ENCODE measurements at regions not wholly inside any gene's neighbourhood (a gene's known extent, or its start where the extent isn't known, plus 50 kb on each side); places are given as distances from the start of the nearest gene placed in this dataset.
"Not testable (repeated sequence)": the region's sequence is repeated elsewhere in the genome, so short reads cannot be mapped to it uniquely, and the experiment has no call there.

DNA sequence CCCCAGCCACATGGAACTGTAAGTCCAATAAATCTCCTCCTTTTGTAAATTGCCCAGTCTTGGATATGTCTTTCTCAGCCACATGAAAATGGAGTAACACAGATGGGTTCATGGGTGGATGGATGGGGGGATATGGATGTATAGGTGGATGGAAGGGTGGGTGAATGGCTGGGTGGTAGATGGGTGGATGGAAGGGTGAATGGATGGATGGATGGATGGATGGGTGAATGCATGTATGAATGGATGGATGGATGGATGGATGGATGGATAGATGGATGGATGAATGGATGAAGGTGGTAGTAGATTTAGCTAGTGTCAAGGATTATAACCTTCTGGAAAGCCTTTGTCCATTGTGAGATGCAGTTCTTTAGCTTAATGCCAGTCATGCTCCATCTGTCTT, 146.1 kb upstream of the ATP2B2 start:
- Histone ChIP-seq H3K9ac (ENCODE audit: insufficient read length) (no peak overlapping the region), H3K9me3 (ENCODE audit: low read depth, low read length) (no peaks in the 10 kb centered on the region), H3K27ac (no peak overlapping the region), H3K4me3 (no peak overlapping the region), H3K36me3 (ENCODE audit: insufficient read depth, low read length) (no peaks in the 10 kb centered on the region)
- no peak for TF ChIP-seq POLR2AphosphoS5 (IDR thresholded peaks at IDR 0.05; ENCODE audit: borderline replicate concordance, low read depth, low read length)
- no peak for TF ChIP-seq FOXP2 (optimal IDR thresholded peaks at IDR 0.05; ENCODE audit: control extremely low read depth, extremely low read length, insufficient read depth)
- TF ChIP-seq EZH2 (IDR thresholded peaks at IDR 0.05): no peak
- DNase-seq (ENCODE audit: low read depth, low spot score): no peak

DNA sequence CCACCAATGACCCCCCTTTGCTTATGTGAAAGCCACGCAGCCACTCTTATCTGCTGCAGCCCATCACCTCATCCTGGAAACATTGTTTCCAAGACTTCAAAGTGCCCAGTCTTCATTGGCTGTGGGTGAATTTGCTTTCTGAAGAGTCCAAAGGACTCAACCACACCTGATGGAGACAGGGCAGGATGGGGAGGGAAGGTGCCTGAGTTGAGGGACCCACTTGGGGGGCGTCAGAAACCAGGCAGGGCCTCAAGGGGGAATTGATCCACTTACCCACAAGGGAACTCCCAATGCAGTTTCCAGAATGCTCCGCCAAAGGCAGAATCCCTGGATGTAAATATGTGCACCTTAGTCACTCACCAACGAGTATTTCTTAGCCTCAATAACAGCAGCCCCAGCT, 147.9 kb upstream of the ATP2B2 start:
- Histone ChIP-seq H3K27ac (no peak overlapping the region), H3K9ac (ENCODE audit: insufficient read length) (no peak overlapping the region), H3K9me3 (ENCODE audit: low read depth, low read length) (no peaks in the 10 kb centered on the region), H3K4me3 (no peak overlapping the region), H3K36me3 (ENCODE audit: insufficient read depth, low read length) (no peaks in the 10 kb centered on the region)
- DNase-seq (ENCODE audit: low read depth, low spot score): no peak
- TF ChIP-seq EZH2 (IDR thresholded peaks at IDR 0.05) (no peak), FOXP2 (optimal IDR thresholded peaks at IDR 0.05; ENCODE audit: control extremely low read depth, extremely low read length, insufficient read depth) (no peak), POLR2AphosphoS5 (IDR thresholded peaks at IDR 0.05; ENCODE audit: borderline replicate concordance, low read depth, low read length) (no peak)

DNA sequence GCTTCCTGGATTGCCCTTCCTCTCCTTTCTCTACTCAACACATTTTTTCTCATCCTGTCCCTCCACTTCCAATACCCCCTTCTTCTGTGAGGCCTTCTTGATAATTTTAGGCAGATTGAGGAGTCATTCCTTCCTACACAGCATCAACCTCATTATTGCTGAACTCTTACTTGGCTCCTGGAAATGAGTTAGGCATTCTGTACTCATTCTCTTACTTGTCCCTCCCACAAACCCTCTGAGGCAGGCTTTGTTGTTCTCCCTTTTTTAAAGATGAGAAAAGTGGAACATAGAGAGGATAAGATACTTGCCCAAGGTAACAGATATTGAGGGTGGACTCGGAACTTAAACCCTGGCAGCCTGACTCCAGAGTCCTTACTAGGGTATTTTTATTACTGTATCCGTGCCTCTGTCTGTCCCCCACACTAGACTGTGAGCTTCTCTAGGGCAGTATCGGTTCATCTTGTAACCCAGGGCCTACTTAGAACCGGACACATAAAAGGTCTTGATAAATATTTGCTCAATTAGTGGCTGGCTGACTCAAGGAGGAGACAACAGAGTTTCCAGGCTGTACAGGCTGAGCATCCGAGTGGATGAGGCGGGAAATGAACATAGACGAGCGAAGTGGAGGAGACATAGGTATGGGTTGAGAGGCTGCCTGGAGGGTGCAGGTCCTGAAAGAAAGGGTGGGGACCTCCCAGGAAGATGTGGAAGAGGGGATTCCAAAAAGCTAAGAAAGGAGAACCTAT, 148.7 kb upstream of the ATP2B2 start:
- H3K4me3 ChIP-seq: no peak overlapping the region
- no peak overlapping the region for H3K9ac ChIP-seq (ENCODE audit: insufficient read length)
- no peaks in the 10 kb centered on the region for H3K36me3 ChIP-seq (ENCODE audit: insufficient read depth, low read length)
- DNase-seq (ENCODE audit: low read depth, low spot score): no peak
- no peak overlapping the region for H3K27ac ChIP-seq
- H3K9me3 ChIP-seq (ENCODE audit: low read depth, low read length): no peaks in the 10 kb centered on the region
- no peak for TF ChIP-seq FOXP2 (optimal IDR thresholded peaks at IDR 0.05; ENCODE audit: control extremely low read depth, extremely low read length, insufficient read depth)
- no peak for TF ChIP-seq POLR2AphosphoS5 (IDR thresholded peaks at IDR 0.05; ENCODE audit: borderline replicate concordance, low read depth, low read length)
- no peak for TF ChIP-seq EZH2 (IDR thresholded peaks at IDR 0.05)

- H3K36me3 ChIP-seq (ENCODE audit: insufficient read depth, low read length): no peaks in the 10 kb centered on the region
- no peak for DNase-seq (ENCODE audit: low read depth, low spot score)
- TF ChIP-seq FOXP2 (optimal IDR thresholded peaks at IDR 0.05; ENCODE audit: control extremely low read depth, extremely low read length, insufficient read depth) (no peak), EZH2 (IDR thresholded peaks at IDR 0.05) (no peak), POLR2AphosphoS5 (IDR thresholded peaks at IDR 0.05; ENCODE audit: borderline replicate concordance, low read depth, low read length) (no peak)
- no peak overlapping the region for H3K4me3 ChIP-seq
- H3K9ac ChIP-seq (ENCODE audit: insufficient read length): no peak overlapping the region
- no peaks in the 10 kb centered on the region for H3K9me3 ChIP-seq (ENCODE audit: low read depth, low read length)
- H3K27ac ChIP-seq: no peak overlapping the region
These were observed 149.7 kb upstream of the ATP2B2 start for GRCh38 chr3:10655105-10655504.

GRCh38 chr3:10657339-10657738, 152.0 kb upstream of the ATP2B2 start:
- not testable (repeated sequence) for DNase-seq (ENCODE audit: low read depth, low spot score); H3K9me3 ChIP-seq (ENCODE audit: low read depth, low read length); H3K27ac ChIP-seq; H3K4me3 ChIP-seq; H3K9ac ChIP-seq (ENCODE audit: insufficient read length); H3K36me3 ChIP-seq (ENCODE audit: insufficient read depth, low read length)

DNA sequence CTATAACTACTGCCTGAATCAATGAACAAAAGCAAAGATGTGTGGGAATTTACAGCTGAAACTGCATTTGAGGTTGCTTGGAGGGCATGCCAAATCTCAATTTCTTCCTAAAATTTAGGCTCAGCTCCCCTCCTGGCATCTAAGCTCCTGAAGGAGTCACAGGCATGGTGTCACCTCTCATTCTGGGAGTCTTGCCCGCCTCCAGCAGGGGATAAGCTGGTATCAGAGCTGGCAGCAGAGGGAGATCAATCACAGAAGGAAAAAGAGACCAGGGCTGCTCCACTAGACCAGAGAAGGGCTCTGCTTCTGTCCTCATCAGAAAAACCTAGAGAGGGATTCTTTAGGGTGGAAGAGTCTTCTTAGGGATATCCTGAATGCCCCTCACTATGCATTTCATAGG, 150.4 kb upstream of the SLC6A11 start:
- TF ChIP-seq POLR2AphosphoS5 (IDR thresholded peaks at IDR 0.05; ENCODE audit: borderline replicate concordance, low read depth, low read length): no peak
- TF ChIP-seq EZH2 (IDR thresholded peaks at IDR 0.05): no peak
- TF ChIP-seq FOXP2 (optimal IDR thresholded peaks at IDR 0.05; ENCODE audit: control extremely low read depth, extremely low read length, insufficient read depth): no peak
- Histone ChIP-seq H3K9me3 (ENCODE audit: low read depth, low read length) (no peaks in the 10 kb centered on the region), H3K27ac (no peak overlapping the region), H3K9ac (ENCODE audit: insufficient read length) (no peak overlapping the region), H3K36me3 (ENCODE audit: insufficient read depth, low read length) (no peaks in the 10 kb centered on the region), H3K4me3 (no peak overlapping the region)
- DNase-seq (ENCODE audit: low read depth, low spot score): no peak

GRCh38 chr3:10666621-10667020, 149.4 kb upstream of the SLC6A11 start:
- no peak overlapping the region for H3K9ac ChIP-seq (ENCODE audit: insufficient read length)
- H3K36me3 ChIP-seq (ENCODE audit: insufficient read depth, low read length): no peaks in the 10 kb centered on the region
- H3K4me3 ChIP-seq: no peak overlapping the region
- H3K27ac ChIP-seq: no peak overlapping the region
- H3K9me3 ChIP-seq (ENCODE audit: low read depth, low read length): no peaks in the 10 kb centered on the region
- DNase-seq (ENCODE audit: low read depth, low spot score): no peak
- TF ChIP-seq POLR2AphosphoS5 (IDR thresholded peaks at IDR 0.05; ENCODE audit: borderline replicate concordance, low read depth, low read length): no peak
- TF ChIP-seq FOXP2 (optimal IDR thresholded peaks at IDR 0.05; ENCODE audit: control extremely low read depth, extremely low read length, insufficient read depth): no peak
- no peak for TF ChIP-seq EZH2 (IDR thresholded peaks at IDR 0.05)

DNA sequence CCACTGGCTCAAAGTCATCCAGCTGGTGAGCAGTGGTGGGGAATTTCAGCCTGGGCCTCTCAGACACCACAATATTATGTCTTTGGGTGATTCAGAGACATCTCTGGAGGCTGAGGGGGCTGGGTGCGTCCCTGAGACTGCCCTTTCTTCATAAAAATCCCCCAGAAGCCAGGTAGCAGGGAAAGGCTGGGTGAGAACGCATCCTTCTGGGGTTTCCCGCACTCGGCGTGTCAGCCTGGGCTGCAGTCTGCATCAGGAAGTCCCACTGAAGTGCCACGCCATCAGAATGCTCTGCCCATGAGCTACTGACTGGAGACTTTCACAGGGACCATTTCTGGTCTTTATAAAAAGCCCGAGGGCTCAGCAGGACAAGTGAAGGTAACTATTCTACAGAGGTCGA, 148.8 kb upstream of the SLC6A11 start:
- Histone ChIP-seq H3K9me3 (ENCODE audit: low read depth, low read length) (no peaks in the 10 kb centered on the region), H3K9ac (ENCODE audit: insufficient read length) (no peak overlapping the region), H3K27ac (no peak overlapping the region), H3K36me3 (ENCODE audit: insufficient read depth, low read length) (no peaks in the 10 kb centered on the region), H3K4me3 (no peak overlapping the region)
- TF ChIP-seq EZH2 (IDR thresholded peaks at IDR 0.05): no peak
- TF ChIP-seq POLR2AphosphoS5 (IDR thresholded peaks at IDR 0.05; ENCODE audit: borderline replicate concordance, low read depth, low read length): no peak
- TF ChIP-seq FOXP2 (optimal IDR thresholded peaks at IDR 0.05; ENCODE audit: control extremely low read depth, extremely low read length, insufficient read depth): no peak
- DNase-seq (ENCODE audit: low read depth, low spot score): no peak

GRCh38 chr3:10667901-10668476, 148.0 kb upstream of the SLC6A11 start:
- TF ChIP-seq POLR2AphosphoS5 (IDR thresholded peaks at IDR 0.05; ENCODE audit: borderline replicate concordance, low read depth, low read length) (no peak), FOXP2 (optimal IDR thresholded peaks at IDR 0.05; ENCODE audit: control extremely low read depth, extremely low read length, insufficient read depth) (no peak), EZH2 (IDR thresholded peaks at IDR 0.05) (no peak)
- Histone ChIP-seq H3K9me3 (ENCODE audit: low read depth, low read length) (no peaks in the 10 kb centered on the region), H3K27ac (no peak overlapping the region), H3K4me3 (no peak overlapping the region), H3K36me3 (ENCODE audit: insufficient read depth, low read length) (no peaks in the 10 kb centered on the region), H3K9ac (ENCODE audit: insufficient read length) (no peak overlapping the region)
- no peak for DNase-seq (ENCODE audit: low read depth, low spot score)
